ENCODE measurements at regions not wholly inside any gene's neighbourhood (a gene's known extent, or its start where the extent isn't known, plus 50 kb on each side); places are given as distances from the start of the nearest gene placed in this dataset.

- H3K27ac Mint-ChIP-seq, result no peak overlapping the region
- no peak for ATAC-seq
- no peaks in the 10 kb centered on the region for H3K36me3 Mint-ChIP-seq (ENCODE audit: low read depth)
Measured at GRCh38 chr10:33817605-33818004, 483.1 kb upstream of the NRP1 start.

GRCh38 chr10:33815776-33816175, 481.3 kb upstream of the NRP1 start:
- peaks cover 6% of the 10 kb centered on the region for H3K27me3 Mint-ChIP-seq
- peaks cover 2% of the 10 kb centered on the region for H3K4me1 Mint-ChIP-seq
- DNase-seq, result no peak
- no peak for ATAC-seq
- no peaks in the 10 kb centered on the region for H3K9me3 ChIP-seq (ENCODE audit: control insufficient read depth, low read length, poor library complexity, severe bottlenecking)
- no peak overlapping the region for H3K27ac Mint-ChIP-seq
- no peaks in the 10 kb centered on the region for H3K36me3 Mint-ChIP-seq (ENCODE audit: low read depth)
- no peak overlapping the region for H3K4me3 Mint-ChIP-seq

More at GRCh38 chr10:33817605-33818004, 483.1 kb upstream of the NRP1 start:
- Mint-ChIP-seq H3K4me1 (peaks cover 2% of the 10 kb centered on the region), H3K27me3 (peaks cover 6% of the 10 kb centered on the region), H3K4me3 (no peak overlapping the region)
- H3K9me3 ChIP-seq (ENCODE audit: control insufficient read depth, low read length, poor library complexity, severe bottlenecking), result no peaks in the 10 kb centered on the region
- DNase-seq, result no peak

GRCh38 chr10:33813871-33814270, 479.4 kb upstream of the NRP1 start:
- DNase-seq (no peak), ATAC-seq (no peak)
- Mint-ChIP-seq H3K27me3 (no peaks in the 10 kb centered on the region), H3K4me3 (no peak overlapping the region), H3K27ac (no peak overlapping the region), H3K36me3 (ENCODE audit: low read depth) (no peaks in the 10 kb centered on the region), H3K4me1 (peaks cover 2% of the 10 kb centered on the region)
- H3K9me3 ChIP-seq (ENCODE audit: control insufficient read depth, low read length, poor library complexity, severe bottlenecking), result no peaks in the 10 kb centered on the region

GRCh38 chr10:33813415-33813814, 478.9 kb upstream of the NRP1 start:
- ATAC-seq (no peak), DNase-seq (no peak)
- Mint-ChIP-seq H3K4me1 (peaks cover under 1% of the 10 kb centered on the region), H3K36me3 (ENCODE audit: low read depth) (no peaks in the 10 kb centered on the region), H3K4me3 (no peak overlapping the region), H3K27ac (no peak overlapping the region), H3K27me3 (peaks cover 4% of the 10 kb centered on the region)
- H3K9me3 ChIP-seq (ENCODE audit: control insufficient read depth, low read length, poor library complexity, severe bottlenecking), result no peaks in the 10 kb centered on the region

- Mint-ChIP-seq H3K27me3 (peaks cover 12% of the 10 kb centered on the region), H3K36me3 (ENCODE audit: low read depth) (no peaks in the 10 kb centered on the region), H3K27ac (no peak overlapping the region), H3K4me3 (no peak overlapping the region), H3K4me1 (no peaks in the 10 kb centered on the region)
- no peak for DNase-seq
- no peaks in the 10 kb centered on the region for H3K9me3 ChIP-seq (ENCODE audit: control insufficient read depth, low read length, poor library complexity, severe bottlenecking)
- ATAC-seq, result no peak
Measured at GRCh38 chr10:33812586-33812985, 478.1 kb upstream of the NRP1 start.

GRCh38 chr10:33810986-33811385, 476.5 kb upstream of the NRP1 start:
- peaks cover 16% of the 10 kb centered on the region for H3K27me3 Mint-ChIP-seq
- no peak overlapping the region for H3K27ac Mint-ChIP-seq
- ATAC-seq (no peak), DNase-seq (no peak)
- no peaks in the 10 kb centered on the region for H3K9me3 ChIP-seq (ENCODE audit: control insufficient read depth, low read length, poor library complexity, severe bottlenecking)
- no peaks in the 10 kb centered on the region for H3K36me3 Mint-ChIP-seq (ENCODE audit: low read depth)
- no peak overlapping the region for H3K4me3 Mint-ChIP-seq
- H3K4me1 Mint-ChIP-seq, result no peaks in the 10 kb centered on the region

- Mint-ChIP-seq H3K27me3 (peaks cover 16% of the 10 kb centered on the region), H3K4me1 (no peaks in the 10 kb centered on the region), H3K36me3 (ENCODE audit: low read depth) (no peaks in the 10 kb centered on the region), H3K27ac (no peak overlapping the region), H3K4me3 (no peak overlapping the region)
- no peaks in the 10 kb centered on the region for H3K9me3 ChIP-seq (ENCODE audit: control insufficient read depth, low read length, poor library complexity, severe bottlenecking)
- ATAC-seq, result no peak
- no peak for DNase-seq
Measured at GRCh38 chr10:33809732-33810131, 475.3 kb upstream of the NRP1 start.

- no peak for ATAC-seq
- Mint-ChIP-seq H3K4me1 (no peaks in the 10 kb centered on the region), H3K36me3 (ENCODE audit: low read depth) (no peaks in the 10 kb centered on the region), H3K27ac (no peak overlapping the region), H3K4me3 (no peak overlapping the region), H3K27me3 (peaks cover 16% of the 10 kb centered on the region)
- DNase-seq, result no peak
- no peaks in the 10 kb centered on the region for H3K9me3 ChIP-seq (ENCODE audit: control insufficient read depth, low read length, poor library complexity, severe bottlenecking)
Measured at GRCh38 chr10:33808475-33808874, 474.0 kb upstream of the NRP1 start.

- no peak overlapping the region for H3K27ac Mint-ChIP-seq
- no peaks in the 10 kb centered on the region for H3K4me1 Mint-ChIP-seq
- no peaks in the 10 kb centered on the region for H3K36me3 Mint-ChIP-seq (ENCODE audit: low read depth)
- no peak overlapping the region for H3K4me3 Mint-ChIP-seq
- no peaks in the 10 kb centered on the region for H3K9me3 ChIP-seq (ENCODE audit: control insufficient read depth, low read length, poor library complexity, severe bottlenecking)
- no peak for DNase-seq
- ATAC-seq, result no peak
- H3K27me3 Mint-ChIP-seq, result peaks cover 16% of the 10 kb centered on the region
Measured at GRCh38 chr10:33807531-33808359, 473.3 kb upstream of the NRP1 start.

GRCh38 chr10:33805831-33806230, 471.4 kb upstream of the NRP1 start:
- no peaks in the 10 kb centered on the region for H3K4me1 Mint-ChIP-seq
- H3K27me3 Mint-ChIP-seq, result peaks cover 16% of the 10 kb centered on the region
- ATAC-seq (no peak), DNase-seq (no peak)
- no peaks in the 10 kb centered on the region for H3K36me3 Mint-ChIP-seq (ENCODE audit: low read depth)
- no peak overlapping the region for H3K4me3 Mint-ChIP-seq
- H3K27ac Mint-ChIP-seq, result no peak overlapping the region
- no peaks in the 10 kb centered on the region for H3K9me3 ChIP-seq (ENCODE audit: control insufficient read depth, low read length, poor library complexity, severe bottlenecking)

GRCh38 chr10:33804584-33804983, 470.1 kb upstream of the NRP1 start:
- Mint-ChIP-seq H3K4me3 (no peak overlapping the region), H3K4me1 (no peaks in the 10 kb centered on the region), H3K27ac (no peak overlapping the region), H3K27me3 (peaks cover 20% of the 10 kb centered on the region), H3K36me3 (ENCODE audit: low read depth) (no peaks in the 10 kb centered on the region)
- no peaks in the 10 kb centered on the region for H3K9me3 ChIP-seq (ENCODE audit: control insufficient read depth, low read length, poor library complexity, severe bottlenecking)
- ATAC-seq (no peak), DNase-seq (no peak)

- Mint-ChIP-seq H3K27ac (no peak overlapping the region), H3K36me3 (ENCODE audit: low read depth) (no peaks in the 10 kb centered on the region), H3K4me1 (no peaks in the 10 kb centered on the region), H3K27me3 (peaks cover 15% of the 10 kb centered on the region), H3K4me3 (no peak overlapping the region)
- no peaks in the 10 kb centered on the region for H3K9me3 ChIP-seq (ENCODE audit: control insufficient read depth, low read length, poor library complexity, severe bottlenecking)
- ATAC-seq, result no peak
- DNase-seq, result no peak
Measured at GRCh38 chr10:33803248-33803647, 468.8 kb upstream of the NRP1 start.

- H3K9me3 ChIP-seq (ENCODE audit: control insufficient read depth, low read length, poor library complexity, severe bottlenecking), result no peaks in the 10 kb centered on the region
- Mint-ChIP-seq H3K27me3 (peaks cover 8% of the 10 kb centered on the region), H3K4me3 (no peak overlapping the region), H3K4me1 (no peaks in the 10 kb centered on the region), H3K36me3 (ENCODE audit: low read depth) (no peaks in the 10 kb centered on the region), H3K27ac (no peak overlapping the region)
- DNase-seq (no peak), ATAC-seq (no peak)
Measured at GRCh38 chr10:33802566-33802965, 468.1 kb upstream of the NRP1 start.

GRCh38 chr10:33801705-33802104, 467.2 kb upstream of the NRP1 start:
- H3K9me3 ChIP-seq (ENCODE audit: control insufficient read depth, low read length, poor library complexity, severe bottlenecking), result no peaks in the 10 kb centered on the region
- no peaks in the 10 kb centered on the region for H3K36me3 Mint-ChIP-seq (ENCODE audit: low read depth)
- ATAC-seq (no peak), DNase-seq (no peak)
- H3K4me1 Mint-ChIP-seq, result no peaks in the 10 kb centered on the region
- H3K27ac Mint-ChIP-seq, result no peak overlapping the region
- H3K4me3 Mint-ChIP-seq, result no peak overlapping the region
- peaks cover 5% of the 10 kb centered on the region for H3K27me3 Mint-ChIP-seq
